ENCODE measurements at regions not wholly inside any gene's neighbourhood (a gene's known extent, or its start where the extent isn't known, plus 50 kb on each side); places are given as distances from the start of the nearest gene placed in this dataset.
"Not testable (repeated sequence)": the region's sequence is repeated elsewhere in the genome, so short reads cannot be mapped to it uniquely, and the experiment has no call there.

- Mint-ChIP-seq H3K27ac (no peak overlapping the region), H3K4me3 (no peak overlapping the region), H3K4me1 (no peaks in the 10 kb centered on the region), H3K27me3 (ENCODE audit: low read depth in 3 of 3) (no peaks in the 10 kb centered on the region), H3K9me3 (peaks cover 0 to 6% (median 0%) of the 10 kb centered on the region in 7 donors), H3K36me3 (no peaks in the 10 kb centered on the region)
- Histone ChIP-seq H2AFZ (ENCODE audit: insufficient read depth, low read depth, low read length, poor library complexity, severe bottlenecking) (no peak overlapping the region), H3K4me2 (replicated peaks; ENCODE audit: extremely low read depth, low read length, poor library complexity, severe bottlenecking) (no peak overlapping the region), H3K27ac (ENCODE audit: low read depth in 1 of 2, low read length in 2 of 2) (no peak overlapping the region), H3K4me1 (ENCODE audit: control insufficient read depth in 1 of 2, insufficient read depth in 2 of 2, low read length in 2 of 2) (no peaks in the 10 kb centered on the region), H3K27me3 (ENCODE audit: control insufficient read depth in 2 of 2, insufficient read depth in 2 of 2, low read length in 2 of 2) (no peaks in the 10 kb centered on the region), H3K9me3 (replicated peaks in 1 of 2; ENCODE audit: control insufficient read depth in 1 of 2, insufficient read depth in 1 of 2, low read length in 2 of 2) (no peaks in the 10 kb centered on the region), H4K20me1 (ENCODE audit: insufficient read depth, low read length) (no peaks in the 10 kb centered on the region), H3K9ac (ENCODE audit: insufficient read depth, low read length, poor library complexity, severe bottlenecking) (no peak overlapping the region), H3K4me3 (replicated peaks in 1 of 3; ENCODE audit: low read depth in 2 of 3, low read length in 3 of 3) (no peak overlapping the region), H3K36me3 (replicated peaks in 1 of 2; ENCODE audit: control insufficient read depth in 1 of 2, insufficient read depth in 2 of 2, low read length in 2 of 2) (no peaks in the 10 kb centered on the region), H3K79me2 (ENCODE audit: insufficient read depth, low read length) (no peaks in the 10 kb centered on the region)
- no peak for DNase-seq
- no peak for TF ChIP-seq CTCF (IDR thresholded peaks at IDR 0.05)
- WGBS (ENCODE audit: insufficient coverage) = 84% methylated on average over 8 of the region's 8 CpGs
- intact Hi-C loops (cut with micrococcal nuclease) = no loop called here
Observed at GRCh38 chr2:49753344-49753985, 599.1 kb upstream of the FSHR start.

GRCh38 chr2:49737606-49738005 is 583.3 kb upstream of the FSHR start:
- no peak overlapping the region for H3K4me2 ChIP-seq (replicated peaks; ENCODE audit: extremely low read depth, low read length, poor library complexity, severe bottlenecking)
- Mint-ChIP-seq H3K9me3 (peaks cover 2 to 12% (median 5%) of the 10 kb centered on the region in 7 donors), H3K36me3 (no peaks in the 10 kb centered on the region), H3K4me1 (no peaks in the 10 kb centered on the region), H3K27me3 (ENCODE audit: low read depth in 3 of 3) (no peaks in the 10 kb centered on the region), H3K4me3 (no peak overlapping the region), H3K27ac (no peak overlapping the region)
- DNase-seq = no peak
- H2AFZ ChIP-seq (ENCODE audit: insufficient read depth, low read depth, low read length, poor library complexity, severe bottlenecking) = no peak overlapping the region
- no peaks in the 10 kb centered on the region for H3K36me3 ChIP-seq (replicated peaks in 1 of 2; ENCODE audit: control insufficient read depth in 1 of 2, insufficient read depth in 2 of 2, low read length in 2 of 2)
- H3K79me2 ChIP-seq (ENCODE audit: insufficient read depth, low read length) = no peaks in the 10 kb centered on the region
- no CpG with 5 or more reads among the region's 2 CpGs for WGBS (ENCODE audit: insufficient coverage)
- H3K9me3 ChIP-seq (replicated peaks in 1 of 2; ENCODE audit: control insufficient read depth in 1 of 2, insufficient read depth in 1 of 2, low read length in 2 of 2) = no peaks in the 10 kb centered on the region
- intact Hi-C loops (cut with micrococcal nuclease) = no loop called here
- H3K4me3 ChIP-seq (replicated peaks in 1 of 3; ENCODE audit: low read depth in 2 of 3, low read length in 3 of 3) = no peak overlapping the region
- H3K27ac ChIP-seq (ENCODE audit: low read depth in 1 of 2, low read length in 2 of 2) = no peak overlapping the region
- no peaks in the 10 kb centered on the region for H3K4me1 ChIP-seq (ENCODE audit: control insufficient read depth in 1 of 2, insufficient read depth in 2 of 2, low read length in 2 of 2)
- no peak for TF ChIP-seq CTCF (IDR thresholded peaks at IDR 0.05)
- no peaks in the 10 kb centered on the region for H4K20me1 ChIP-seq (ENCODE audit: insufficient read depth, low read length)
- H3K9ac ChIP-seq (ENCODE audit: insufficient read depth, low read length, poor library complexity, severe bottlenecking) = no peak overlapping the region
- H3K27me3 ChIP-seq (ENCODE audit: control insufficient read depth in 2 of 2, insufficient read depth in 2 of 2, low read length in 2 of 2) = no peaks in the 10 kb centered on the region

GRCh38 chr2:49732924-49733323 is 578.6 kb upstream of the FSHR start:
- H3K4me1 ChIP-seq (ENCODE audit: control insufficient read depth in 1 of 2, insufficient read depth in 2 of 2, low read length in 2 of 2); H3K36me3 Mint-ChIP-seq; H3K27me3 Mint-ChIP-seq (ENCODE audit: low read depth in 3 of 3); H3K4me2 ChIP-seq (replicated peaks; ENCODE audit: extremely low read depth, low read length, poor library complexity, severe bottlenecking); H3K4me3 ChIP-seq (replicated peaks in 1 of 3; ENCODE audit: low read depth in 2 of 3, low read length in 3 of 3); intact Hi-C loops (cut with micrococcal nuclease); H2AFZ ChIP-seq (ENCODE audit: insufficient read depth, low read depth, low read length, poor library complexity, severe bottlenecking); H3K27ac Mint-ChIP-seq; H3K9ac ChIP-seq (ENCODE audit: insufficient read depth, low read length, poor library complexity, severe bottlenecking); H3K4me1 Mint-ChIP-seq; DNase-seq; H3K27me3 ChIP-seq (ENCODE audit: control insufficient read depth in 2 of 2, insufficient read depth in 2 of 2, low read length in 2 of 2); H3K79me2 ChIP-seq (ENCODE audit: insufficient read depth, low read length); H3K4me3 Mint-ChIP-seq; H3K27ac ChIP-seq (ENCODE audit: low read depth in 1 of 2, low read length in 2 of 2); H3K36me3 ChIP-seq (replicated peaks in 1 of 2; ENCODE audit: control insufficient read depth in 1 of 2, insufficient read depth in 2 of 2, low read length in 2 of 2); H4K20me1 ChIP-seq (ENCODE audit: insufficient read depth, low read length): not testable (repeated sequence)
- H3K9me3 ChIP-seq (replicated peaks in 1 of 2; ENCODE audit: control insufficient read depth in 1 of 2, insufficient read depth in 1 of 2, low read length in 2 of 2) = peaks cover 0 to 11% of the 10 kb centered on the region in 2 donors
- H3K9me3 Mint-ChIP-seq = peaks cover 4 to 12% (median 7%) of the 10 kb centered on the region in 7 donors
- WGBS (ENCODE audit: insufficient coverage) = 94% methylated on average over 2 of the region's 4 CpGs

Data from CD14-positive monocyte (primary cell).